ENCODE measurements at regions not wholly inside any gene's neighbourhood (a gene's known extent, or its start where the extent isn't known, plus 50 kb on each side); places are given as distances from the start of the nearest gene placed in this dataset.

- TF ChIP-seq ZFX (IDR thresholded peaks at IDR 0.05) (no peak), CTCF (conservative IDR thresholded peaks at IDR 0.05) (no peak)
- no peak overlapping the region for H3K27ac ChIP-seq
These were observed 54.4 kb upstream of the BTG1 start for GRCh38 chr12:92199819-92200576.

- no peak overlapping the region for H3K27ac ChIP-seq
- TF ChIP-seq CTCF (conservative IDR thresholded peaks at IDR 0.05) (no peak), ZFX (IDR thresholded peaks at IDR 0.05) (no peak)
These were observed 52.2 kb upstream of the BTG1 start for GRCh38 chr12:92197815-92198214.

- TF ChIP-seq ZFX (IDR thresholded peaks at IDR 0.05) (no peak), CTCF (conservative IDR thresholded peaks at IDR 0.05) (no peak)
- no peak overlapping the region for H3K27ac ChIP-seq
These were observed 50.7 kb upstream of the BTG1 start for GRCh38 chr12:92196368-92196767.
